ENCODE measurements at regions not wholly inside any gene's neighbourhood (a gene's known extent, or its start where the extent isn't known, plus 50 kb on each side); places are given as distances from the start of the nearest gene placed in this dataset.

- TF ChIP-seq EP300 (IDR thresholded peaks at IDR 0.05; ENCODE audit: borderline replicate concordance) (no peak), TCF12 (IDR thresholded peaks at IDR 0.05; ENCODE audit: low read depth) (no peak), NFIC (IDR thresholded peaks at IDR 0.05) (no peak), EGR1 (IDR thresholded peaks at IDR 0.05) (no peak)
These were observed 985.8 kb downstream of the TRAM1L1 start for GRCh38 chr4:116099596-116099995.

GRCh38 chr4:116092961-116093360 is 979.5 kb upstream of the NDST4 start:
- TF ChIP-seq NFIC (IDR thresholded peaks at IDR 0.05), result no peak
- TF ChIP-seq TCF12 (IDR thresholded peaks at IDR 0.05; ENCODE audit: low read depth), result no peak
- no peak for TF ChIP-seq CEBPB (IDR thresholded peaks at IDR 0.05)
- TF ChIP-seq USF1 (IDR thresholded peaks at IDR 0.05), result no peak
- no peak for TF ChIP-seq EGR1 (IDR thresholded peaks at IDR 0.05)
- no peak for TF ChIP-seq FOXM1 (IDR thresholded peaks at IDR 0.05; ENCODE audit: borderline replicate concordance, low read depth)
- TF ChIP-seq TAF1 (IDR thresholded peaks at IDR 0.05; ENCODE audit: low read depth), result no peak
- TF ChIP-seq EP300 (IDR thresholded peaks at IDR 0.05; ENCODE audit: borderline replicate concordance), result no peak
- no peak for TF ChIP-seq RAD21 (IDR thresholded peaks at IDR 0.05; ENCODE audit: low read depth)
- TF ChIP-seq REST (IDR thresholded peaks at IDR 0.05; ENCODE audit: low read depth), result no peak
- no peak for TF ChIP-seq ZBTB7A (IDR thresholded peaks at IDR 0.05; ENCODE audit: low read depth)

- TF ChIP-seq TEAD4 (IDR thresholded peaks at IDR 0.05), result 0 out of 2 replicates have a peak, but pooled peaks have one; percentile 15
- TF ChIP-seq CEBPB (IDR thresholded peaks at IDR 0.05), result no peak
- no peak for TF ChIP-seq RAD21 (IDR thresholded peaks at IDR 0.05; ENCODE audit: low read depth)
- TF ChIP-seq YY1 (IDR thresholded peaks at IDR 0.05; ENCODE audit: low read depth), result no peak
- no peak for TF ChIP-seq TAF1 (IDR thresholded peaks at IDR 0.05; ENCODE audit: low read depth)
- no peak for TF ChIP-seq FOXM1 (IDR thresholded peaks at IDR 0.05; ENCODE audit: borderline replicate concordance, low read depth)
These were observed 975.4 kb upstream of the NDST4 start for GRCh38 chr4:116088771-116089170.

- TF ChIP-seq EP300 (IDR thresholded peaks at IDR 0.05; ENCODE audit: borderline replicate concordance), result no peak
- no peak for TF ChIP-seq ZBTB7A (IDR thresholded peaks at IDR 0.05; ENCODE audit: low read depth)
- no peak for TF ChIP-seq RAD21 (IDR thresholded peaks at IDR 0.05; ENCODE audit: low read depth)
- no peak for TF ChIP-seq FOXM1 (IDR thresholded peaks at IDR 0.05; ENCODE audit: borderline replicate concordance, low read depth)
These were observed 969.5 kb upstream of the NDST4 start for GRCh38 chr4:116082808-116083366.

GRCh38 chr4:116073051-116073450 is 959.6 kb upstream of the NDST4 start:
- no peak for TF ChIP-seq USF1 (IDR thresholded peaks at IDR 0.05)
- no peak for TF ChIP-seq MAX (IDR thresholded peaks at IDR 0.05)
- no peak for TF ChIP-seq CREB1 (IDR thresholded peaks at IDR 0.05; ENCODE audit: low read depth)
- no peak for TF ChIP-seq ZBTB7A (IDR thresholded peaks at IDR 0.05; ENCODE audit: low read depth)
- TF ChIP-seq EGR1 (IDR thresholded peaks at IDR 0.05), result no peak
- TF ChIP-seq TAF1 (IDR thresholded peaks at IDR 0.05; ENCODE audit: low read depth), result no peak
- no peak for TF ChIP-seq CEBPB (IDR thresholded peaks at IDR 0.05)
- no peak for TF ChIP-seq EP300 (IDR thresholded peaks at IDR 0.05; ENCODE audit: borderline replicate concordance)
- TF ChIP-seq REST (IDR thresholded peaks at IDR 0.05; ENCODE audit: low read depth), result no peak
- TF ChIP-seq NFIC (IDR thresholded peaks at IDR 0.05), result no peak
- no peak for TF ChIP-seq FOXM1 (IDR thresholded peaks at IDR 0.05; ENCODE audit: borderline replicate concordance, low read depth)
- no peak for TF ChIP-seq TCF12 (IDR thresholded peaks at IDR 0.05; ENCODE audit: low read depth)
- no peak for TF ChIP-seq YY1 (IDR thresholded peaks at IDR 0.05; ENCODE audit: low read depth)
- no peak for TF ChIP-seq TEAD4 (IDR thresholded peaks at IDR 0.05)
- TF ChIP-seq RAD21 (IDR thresholded peaks at IDR 0.05; ENCODE audit: low read depth), result no peak

GRCh38 chr4:116070283-116070682 is 956.9 kb upstream of the NDST4 start:
- no peak for TF ChIP-seq ZBTB7A (IDR thresholded peaks at IDR 0.05; ENCODE audit: low read depth)
- no peak for TF ChIP-seq MAX (IDR thresholded peaks at IDR 0.05)
- no peak for TF ChIP-seq TCF12 (IDR thresholded peaks at IDR 0.05; ENCODE audit: low read depth)
- TF ChIP-seq YY1 (IDR thresholded peaks at IDR 0.05; ENCODE audit: low read depth), result no peak
- no peak for TF ChIP-seq CEBPB (IDR thresholded peaks at IDR 0.05)
